Globus pallidus (tissue), 1 donor: ENCODE measurements at regions not wholly inside any gene's neighbourhood (a gene's known extent, or its start where the extent isn't known, plus 50 kb on each side); places are given as distances from the start of the nearest gene placed in this dataset.
A peak's percentile ranks its signal among the peaks of the same experiment; 100 is the strongest.
"Not testable (repeated sequence)": the region's sequence is repeated elsewhere in the genome, so short reads cannot be mapped to it uniquely, and the experiment has no call there.

Experiments used
- DNase-seq: peaks from one replicate; pipeline ENCODE4 v3.0.0-alpha.2; 2015; ENCODE audit warnings: low spot score

GRCh38 chr1:232859216-232859615, 54.0 kb downstream of the MAP10 start:
- DNase-seq: no peak

- DNase-seq: no peak
These were observed 55.9 kb downstream of the MAP10 start for GRCh38 chr1:232861107-232861506.

GRCh38 chr1:232863544-232864275, 58.5 kb downstream of the MAP10 start:
- no peak for DNase-seq

- DNase-seq: no peak
These were observed 60.1 kb downstream of the MAP10 start for GRCh38 chr1:232865102-232865931.

- DNase-seq: no peak
These were observed 63.7 kb downstream of the MAP10 start for GRCh38 chr1:232868793-232869491.

GRCh38 chr1:232871291-232871969, 66.2 kb downstream of the MAP10 start:
- DNase-seq: not testable (repeated sequence)

GRCh38 chr1:232872284-232872683, 67.1 kb downstream of the MAP10 start:
- no peak for DNase-seq

- DNase-seq: no peak
These were observed 67.5 kb downstream of the MAP10 start for GRCh38 chr1:232872738-232873137.

- no peak for DNase-seq
These were observed 68.2 kb downstream of the MAP10 start for GRCh38 chr1:232873412-232873811.

GRCh38 chr1:232873931-232874330, 68.7 kb downstream of the MAP10 start:
- no peak for DNase-seq

- no peak for DNase-seq
These were observed 70.3 kb downstream of the MAP10 start for GRCh38 chr1:232875536-232875935.

GRCh38 chr1:232876506-232877364, 71.5 kb downstream of the MAP10 start:
- no peak for DNase-seq

- no peak for DNase-seq
These were observed 72.3 kb downstream of the MAP10 start for GRCh38 chr1:232877365-232878028.

GRCh38 chr1:232878086-232878485, 72.3 kb upstream of the NTPCR start:
- DNase-seq: no peak

- peak; percentile 69 for DNase-seq
These were observed 70.1 kb upstream of the NTPCR start for GRCh38 chr1:232880354-232880753.

- DNase-seq: no peak
These were observed 66.3 kb upstream of the NTPCR start for GRCh38 chr1:232883992-232884661.

GRCh38 chr1:232886271-232886670, 64.1 kb upstream of the NTPCR start:
- DNase-seq: no peak

- DNase-seq: no peak
These were observed 60.0 kb upstream of the NTPCR start for GRCh38 chr1:232890340-232890943.

GRCh38 chr1:232891071-232891470, 59.3 kb upstream of the NTPCR start:
- DNase-seq: no peak
